SK-N-SH treated with all-trans-retinoic acid at 6 μM for 48 hours (cell line): ENCODE measurements at regions not wholly inside any gene's neighbourhood (a gene's known extent, or its start where the extent isn't known, plus 50 kb on each side); places are given as distances from the start of the nearest gene placed in this dataset.

Source experiments
- ZNF565 ChIP-seq: fragments of 450-650 bp; formaldehyde crosslinking; conservative IDR thresholded peaks from 2 replicates; pipeline ENCODE4 v1.5.0; 2020; ENCODE audit warnings: low read depth, mild to moderate bottlenecking, moderate library complexity
- ZNF8 ChIP-seq: fragments of 450-650 bp; formaldehyde crosslinking; IDR thresholded peaks from 2 replicates; pipeline ENCODE4 v1.5.0; 2020; ENCODE audit warnings: mild to moderate bottlenecking, moderate library complexity

- TF ChIP-seq ZNF8 (CRISPR knock-in tag): no peak
- no peak for TF ChIP-seq ZNF565 (CRISPR knock-in tag)
These were observed 309.9 kb upstream of the SLITRK1 start for GRCh38 chr13:84192125-84192524.
